GM13976 (cell line): ENCODE measurements at regions not wholly inside any gene's neighbourhood (a gene's known extent, or its start where the extent isn't known, plus 50 kb on each side); places are given as distances from the start of the nearest gene placed in this dataset.
"Not testable (repeated sequence)": the region's sequence is repeated elsewhere in the genome, so short reads cannot be mapped to it uniquely, and the experiment has no call there.

Experiments
- DNase-seq: peaks from one replicate; pipeline ENCODE4 v3.0.0; 2012; ENCODE audit warnings: low spot score
- CTCF ChIP-seq: IDR thresholded peaks from 2 replicates; pipeline ENCODE4 v1.5.1; 2012; ENCODE audit warnings: borderline replicate concordance, mild to moderate bottlenecking; ENCODE audit not compliant: insufficient read depth; ENCODE audit errors: extremely low read depth, missing control alignments, control extremely low read depth
- in situ Hi-C: fragments of 300-500 bp; cut with MboI; formaldehyde crosslinking; loops from one replicate; pipeline ENCODE4 v1.12.0; 2022; ENCODE audit warnings: low sequenced_read_pairs, mixed read lengths, inconsistent platforms; ENCODE audit not compliant: unreplicated experiment

- in situ Hi-C loops, result loop anchor here (25.0 kb wide), 1 partner anchor 728 kb away; no protein-coding TSS in a partner anchor
- peak; percentile 55 for TF ChIP-seq CTCF
- peak; percentile 26 for DNase-seq
Measured at GRCh38 chr10:58064714-58065528, 202.8 kb downstream of the IPMK start.

GRCh38 chr10:58063861-58064480 lies 203.7 kb downstream of the IPMK start:
- in situ Hi-C loops, result loop anchor here (25.0 kb wide), 1 partner anchor 727 kb away; no protein-coding TSS in a partner anchor
- no peak for DNase-seq
- TF ChIP-seq CTCF, result no peak

GRCh38 chr10:58058683-58059082 lies 209.0 kb downstream of the IPMK start:
- DNase-seq, result not testable (repeated sequence)
- in situ Hi-C loops, result loop anchor here (25.0 kb wide), 1 partner anchor 721 kb away; no protein-coding TSS in a partner anchor

- TF ChIP-seq CTCF, result no peak
- DNase-seq, result no peak
- in situ Hi-C loops, result loop anchor here (25.0 kb wide), 1 partner anchor 718 kb away; no protein-coding TSS in a partner anchor
Measured at GRCh38 chr10:58054881-58055280, 212.8 kb downstream of the IPMK start.

GRCh38 chr10:58052772-58053171 lies 214.9 kb downstream of the IPMK start:
- TF ChIP-seq CTCF, result no peak
- DNase-seq, result no peak
- in situ Hi-C loops, result loop anchor here (25.0 kb wide), 1 partner anchor 715 kb away; no protein-coding TSS in a partner anchor

GRCh38 chr10:58050575-58050974 lies 217.1 kb downstream of the IPMK start:
- no peak for DNase-seq
- in situ Hi-C loops, result loop anchor here (25.0 kb wide), 1 partner anchor 713 kb away; no protein-coding TSS in a partner anchor
- TF ChIP-seq CTCF, result no peak

GRCh38 chr10:58048936-58049335 lies 218.8 kb downstream of the IPMK start:
- no peak for TF ChIP-seq CTCF
- in situ Hi-C loops, result no loop called here
- DNase-seq, result no peak
